HepG2 (cell line): ENCODE measurements at regions not wholly inside any gene's neighbourhood (a gene's known extent, or its start where the extent isn't known, plus 50 kb on each side); places are given as distances from the start of the nearest gene placed in this dataset.

ENCODE experiments used
- ATAC-seq: fragments of 200-7000 bp; cut with Tn5 transposase; 3 replicates; pipeline ENCODE4 v1.9.1; 2020; ENCODE audit warnings: mild to moderate bottlenecking, moderate library complexity
- BruUV-seq: library from RNA; stranded (reverse); fragments of 400-500 nt; replicated peaks from 2 replicates; lab custom pipeline; 2021; lab: Mats Ljungman, UMichigan
- CTCF ChIA-PET: fragments of 300-600 bp; formaldehyde crosslinking; extraction: SDS; loops from one replicate; lab custom pipeline; 2021; ENCODE audit warnings: low total read pairs, inconsistent platforms, low intra/inter-chr PET ratio; lab: Yijun Ruan, JAX
- POLR2A ChIA-PET: fragments of 350-600 bp; sonication (Branson Sonifier 250); formaldehyde crosslinking; loops from one replicate; lab custom pipeline; 2020; ENCODE audit warnings: antibody characterized with exemption, inconsistent platforms; lab: Yijun Ruan, JAX
- DNase-seq: peaks from one replicate; pipeline ENCODE4 v3.0.0-alpha.2; 2015; ENCODE audit warnings: low spot score
- FAIRE-seq: peaks from 3 replicates; lab custom pipeline; 2011; peaks lifted over from hg19 to GRCh38; lab: Jason Lieb, UNC
- H2AFZ ChIP-seq: one replicate; pipeline ENCODE4 v1.6.1; 2011; ENCODE audit warnings: low read length, inconsistent platforms
- H3K27ac ChIP-seq: fragments of 300-600 bp; 3 replicates; pipeline ENCODE4 v1.8.0; 2011; ENCODE audit warnings: mixed run types, mild to moderate bottlenecking, mixed read lengths, low read length, inconsistent platforms; ENCODE audit not compliant: insufficient read depth; ENCODE audit errors: extremely low read length
- H3K27me3 ChIP-seq, 2 experiments: fragments of 200-600 bp in 1 of 2; 2 replicates in 1 of 2; 3 replicates in 1 of 2; pipeline versions ENCODE4 v1.6.0 to v1.8.0; 2011; ENCODE audit warnings: low read length in 2 of 2, mild to moderate bottlenecking in 2 of 2, moderate library complexity in 2 of 2, inconsistent platforms in 1 of 2; ENCODE audit not compliant: insufficient read depth in 2 of 2, control insufficient read depth in 1 of 2
- H3K36me3 ChIP-seq, 2 experiments: fragments of 200-600 bp in 1 of 2; replicated peaks in 1 of 2; 2 replicates in 1 of 2; 3 replicates in 1 of 2; pipeline versions ENCODE4 v1.5.1 to v1.8.0; 2011; ENCODE audit warnings: low read length in 2 of 2, inconsistent platforms in 1 of 2; ENCODE audit not compliant: insufficient read depth in 2 of 2, control insufficient read depth in 1 of 2
- H3K4me1 ChIP-seq: 2 replicates; pipeline ENCODE4 v1.5.1; 2012; ENCODE audit warnings: low read length, inconsistent platforms; ENCODE audit not compliant: insufficient read depth
- H3K4me2 ChIP-seq: 2 replicates; pipeline ENCODE4 v1.6.0; 2011; ENCODE audit warnings: low read depth, low read length, inconsistent platforms
- H3K4me3 ChIP-seq, 3 experiments: fragments of 200-600 bp in 1 of 3; sonication (generic), shearing (Covaris generic) in 1 of 3; replicated peaks in 1 of 3; 2 replicates each; pipeline ENCODE4 v1.5.1; 2011 to 2016; ENCODE audit warnings: low read length in 3 of 3, inconsistent platforms in 2 of 3, low read depth in 2 of 3, mild to moderate bottlenecking in 2 of 3, control low read depth in 1 of 3, mixed read lengths in 1 of 3; ENCODE audit not compliant: insufficient read depth in 1 of 3
- H3K79me2 ChIP-seq: one replicate; pipeline ENCODE4 v1.6.1; 2011; ENCODE audit warnings: low read length, inconsistent platforms; ENCODE audit not compliant: insufficient read depth
- H3K9ac ChIP-seq: 2 replicates; pipeline ENCODE4 v1.6.0; 2011; ENCODE audit warnings: mild to moderate bottlenecking, low read depth, low read length, inconsistent platforms; ENCODE audit not compliant: insufficient read depth
- H3K9me3 ChIP-seq: 2 replicates; pipeline ENCODE4 v1.5.1; 2012; ENCODE audit warnings: mild to moderate bottlenecking, low read length
- H4K20me1 ChIP-seq: 2 replicates; pipeline ENCODE4 v1.6.0; 2011; ENCODE audit warnings: inconsistent platforms, mild to moderate bottlenecking, low read length, moderate library complexity; ENCODE audit not compliant: insufficient read depth
- HDAC1 ChIP-seq: sonication (generic); formaldehyde crosslinking; IDR thresholded peaks from 2 replicates; pipeline ENCODE4 v1.5.1; 2020; ENCODE audit warnings: mild to moderate bottlenecking, missing genetic modification reagents
- HMG20A ChIP-seq: IDR thresholded peaks from 2 replicates; pipeline ENCODE4 v1.6.1; 2016; ENCODE audit warnings: borderline replicate concordance
- NFYB ChIP-seq: sonication (generic); formaldehyde crosslinking; IDR thresholded peaks from 2 replicates; pipeline ENCODE4 v1.4.0; 2020; ENCODE audit warnings: missing genetic modification reagents
- SATB2 ChIP-seq: sonication (generic); formaldehyde crosslinking; IDR thresholded peaks from 2 replicates; pipeline ENCODE4 v1.5.0; 2020; ENCODE audit warnings: missing genetic modification reagents
- SMAD3 ChIP-seq: sonication (generic); formaldehyde crosslinking; IDR thresholded peaks from 2 replicates; pipeline ENCODE4 v1.4.0; 2020; ENCODE audit warnings: missing genetic modification reagents
- SMARCE1 ChIP-seq: fragments of 450-650 bp; IDR thresholded peaks from 2 replicates; pipeline ENCODE4 v1.6.1; 2017; ENCODE audit warnings: borderline replicate concordance
- SYNCRIP ChIP-seq: fragments of 200-400 bp; formaldehyde crosslinking; IDR thresholded peaks from 2 replicates; pipeline ENCODE4 v1.6.1; 2018; ENCODE audit warnings: mild to moderate bottlenecking, low read depth, low read length; ENCODE audit not compliant: insufficient read depth
- THAP7 ChIP-seq: sonication (generic); formaldehyde crosslinking; IDR thresholded peaks from 2 replicates; pipeline ENCODE4 v1.8.1; 2023; ENCODE audit warnings: mild to moderate bottlenecking, missing genetic modification reagents
- ZEB1 ChIP-seq: IDR thresholded peaks from 2 replicates; pipeline ENCODE4 v1.6.1; 2012; ENCODE audit warnings: mild to moderate bottlenecking, low read depth, inconsistent platforms; ENCODE audit not compliant: insufficient replicate concordance
- ZNF33A ChIP-seq: sonication (generic); formaldehyde crosslinking; IDR thresholded peaks from 2 replicates; pipeline ENCODE4 v1.5.1; 2020; ENCODE audit warnings: missing genetic modification reagents, mild to moderate bottlenecking, moderate library complexity, borderline replicate concordance
- ZNF414 ChIP-seq: sonication (generic); formaldehyde crosslinking; IDR thresholded peaks from 2 replicates; pipeline ENCODE4 v1.5.0; 2020; ENCODE audit warnings: missing genetic modification reagents
- ZNF616 ChIP-seq: sonication (generic); formaldehyde crosslinking; IDR thresholded peaks from 2 replicates; pipeline ENCODE4 v1.5.0; 2020; ENCODE audit warnings: low read depth, mild to moderate bottlenecking, missing genetic modification reagents
- ZNF713 ChIP-seq: sonication (generic); formaldehyde crosslinking; IDR thresholded peaks from 2 replicates; pipeline ENCODE4 v1.4.0; 2020; ENCODE audit warnings: mild to moderate bottlenecking, missing genetic modification reagents
- WGBS: methylation state at CpG from one replicate; pipeline ENCODE4 v1.1.6; 2017; ENCODE audit warnings: low lambda C conversion rate; 5-methylcytosine and 5-hydroxymethylcytosine counted together
- in situ Hi-C: cut with HindIII; loops from 2 replicates; pipeline ENCODE4 v1.10.0; 2017; ENCODE audit warnings: low pct_unique_long_range_greater_than_20kb; ENCODE audit not compliant: extremely low pct_ligation_motif_present
- intact Hi-C: fragments of 100-400 bp; cut with micrococcal nuclease; formaldehyde crosslinking; loops from one replicate; pipeline ENCODE4 v1.10.0; 2022; ENCODE audit not compliant: unreplicated experiment

GRCh38 chr12:74418573-74418972 lies 119.1 kb upstream of the ATXN7L3B start (continued):
- TF ChIP-seq HDAC1 (CRISPR knock-in tag) (no peak), SYNCRIP (no peak), SATB2 (no peak), NFYB (CRISPR knock-in tag) (no peak), HMG20A (no peak), SMAD3 (CRISPR knock-in tag) (no peak)

- BruUV-seq, result no TSS peak
- no peak overlapping the region for H3K27ac ChIP-seq
- no peaks in the 10 kb centered on the region for H3K9me3 ChIP-seq
- no peaks in the 10 kb centered on the region for H3K36me3 ChIP-seq
- CTCF ChIA-PET, result no interaction called here
- H3K27me3 ChIP-seq, result no peaks in the 10 kb centered on the region
- no peaks in the 10 kb centered on the region for H4K20me1 ChIP-seq
- in situ Hi-C loops, result no loop called here
- intact Hi-C loops, result no loop called here
- H3K9ac ChIP-seq, result no peak overlapping the region
- FAIRE-seq (no peak), ATAC-seq (no peak), DNase-seq (peak; percentile 6)
- no peak overlapping the region for H3K4me3 ChIP-seq
- no peak overlapping the region for H2AFZ ChIP-seq
- H3K79me2 ChIP-seq, result no peaks in the 10 kb centered on the region
- POLR2A ChIA-PET, result no interaction called here
- WGBS, result no CpG with 5 or more reads among the region's 1 CpG
- TF ChIP-seq ZNF33A (CRISPR knock-in tag), result no peak
- TF ChIP-seq THAP7 (CRISPR knock-in tag), result no peak
- TF ChIP-seq SMARCE1, result no peak
- no peak for TF ChIP-seq ZEB1
- TF ChIP-seq ZNF414 (CRISPR knock-in tag), result no peak
- TF ChIP-seq ZNF713, result no peak
- no peak for TF ChIP-seq ZNF616 (CRISPR knock-in tag)
- H3K4me1 ChIP-seq, result no peaks in the 10 kb centered on the region
- H3K4me2 ChIP-seq, result no peak overlapping the region
Observed at GRCh38 chr12:74424778-74425177, 112.9 kb upstream of the ATXN7L3B start.
